ENCODE measurements at regions not wholly inside any gene's neighbourhood (a gene's known extent, or its start where the extent isn't known, plus 50 kb on each side); places are given as distances from the start of the nearest gene placed in this dataset.

GRCh38 chr1:55700359-55701130 lies 485.4 kb upstream of the USP24 start:
- no peak for TF ChIP-seq CTCF (IDR thresholded peaks at IDR 0.05)
- no peak for TF ChIP-seq POLR2A (IDR thresholded peaks at IDR 0.05)
- no peak for TF ChIP-seq EP300 (IDR thresholded peaks at IDR 0.05; ENCODE audit: low read depth)
- peak in 1 of 3 donors; percentile 25 for TF ChIP-seq POLR2AphosphoS5 (IDR thresholded peaks at IDR 0.05)
